GM19395 (cell line): ENCODE measurements at regions not wholly inside any gene's neighbourhood (a gene's known extent, or its start where the extent isn't known, plus 50 kb on each side); places are given as distances from the start of the nearest gene placed in this dataset.

Experiments used
- ATAC-seq: cut with Tn5 transposase; IDR thresholded peaks from one replicate; pipeline ENCODE4 v1.9.1; 2021; ENCODE audit warnings: mild to moderate bottlenecking, moderate library complexity; ENCODE audit not compliant: unreplicated experiment

DNA sequence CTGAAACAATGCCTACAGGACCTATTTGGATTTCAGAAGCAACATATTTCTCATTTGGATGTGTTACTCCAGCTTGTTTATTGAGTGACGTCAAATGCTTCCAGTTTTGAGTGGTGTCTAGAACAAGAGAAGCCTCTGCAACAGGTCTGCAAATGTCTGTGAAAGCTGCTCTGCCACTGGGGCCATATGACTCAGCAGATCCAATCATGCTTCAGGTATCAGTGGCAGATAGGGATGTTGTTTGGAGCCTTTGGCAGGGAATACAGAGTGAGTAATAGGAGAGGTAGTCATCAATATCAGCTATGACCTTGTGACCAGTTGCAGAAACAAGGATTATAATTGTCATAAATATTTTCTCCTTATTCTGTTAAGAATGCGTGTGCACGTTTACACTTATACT, 141.1 kb upstream of the ZXDA start:
- no peak for ATAC-seq

- ATAC-seq: no peak
Measured at GRCh38 chrX:58044130-58044529, 133.9 kb upstream of the ZXDA start.

GRCh38 chrX:58025979-58026378, 115.7 kb upstream of the ZXDA start:
- peak; percentile 77 for ATAC-seq

GRCh38 chrX:57985951-57986350, 75.7 kb upstream of the ZXDA start:
- ATAC-seq: no peak

DNA sequence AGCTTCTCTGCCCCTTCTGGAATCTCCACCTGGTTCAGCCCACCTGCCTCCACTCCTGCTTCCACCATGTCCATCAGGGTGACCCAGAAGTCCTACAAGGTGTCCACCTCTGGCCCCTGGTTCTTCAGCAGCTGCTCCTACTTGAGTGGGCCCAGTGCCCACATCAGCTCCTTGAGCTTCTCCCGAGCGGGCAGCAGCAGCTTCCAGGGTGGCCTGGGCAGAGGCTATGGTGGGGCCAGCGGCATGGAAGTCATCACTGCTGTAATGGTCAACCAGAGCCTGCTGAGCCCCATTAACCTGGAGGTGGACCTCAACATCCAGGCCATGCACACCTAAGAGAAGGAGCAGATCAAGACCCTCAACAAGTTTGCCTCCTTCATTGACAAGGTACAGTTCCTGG, 74.4 kb upstream of the ZXDA start:
- no peak for ATAC-seq

GRCh38 chrX:57977992-57978391, 67.7 kb upstream of the ZXDA start:
- ATAC-seq: no peak

DNA sequence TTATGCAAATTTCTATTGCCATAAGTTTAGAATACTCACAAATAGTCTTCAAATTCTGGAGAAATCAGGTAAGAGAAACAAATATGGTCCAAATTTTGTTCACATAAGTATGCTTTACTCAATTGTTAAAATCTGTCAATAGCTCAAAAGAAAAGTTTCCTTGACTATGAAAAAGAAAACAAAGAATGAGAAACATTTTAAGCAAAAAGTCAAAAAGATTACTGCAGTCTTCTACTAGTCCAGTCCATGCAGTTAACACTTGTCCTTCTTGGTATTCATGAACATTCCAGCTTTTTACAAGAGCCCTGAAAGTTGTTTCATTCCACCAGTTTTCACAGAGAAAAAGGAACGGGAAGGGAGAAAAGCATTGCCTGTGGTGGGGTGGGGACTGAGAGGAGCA, 54.7 kb upstream of the ZXDA start:
- ATAC-seq: no peak
